Memory B cell (primary cell): ENCODE measurements at regions not wholly inside any gene's neighbourhood (a gene's known extent, or its start where the extent isn't known, plus 50 kb on each side); places are given as distances from the start of the nearest gene placed in this dataset.

Experiments
- ATAC-seq: fragments of 150-1000 bp; cut with Tn5 transposase; 2 replicates; pipeline ENCODE4 v1.10.0; 2021; ENCODE audit warnings: low read depth, mild to moderate bottlenecking, moderate library complexity
- DNase-seq, 2 donors: peaks; one replicate each; pipeline ENCODE4 v3.0.0; 2022; ENCODE audit warnings: low spot score in 2 of 2
- H3K27ac Mint-ChIP-seq: one replicate; pipeline ENCODE4 v1.8.0; 2022; ENCODE audit warnings: mild to moderate bottlenecking, moderate library complexity, mixed read lengths
- H3K27me3 Mint-ChIP-seq: one replicate; pipeline ENCODE4 v1.8.0; 2022; ENCODE audit warnings: mixed read lengths
- H3K36me3 Mint-ChIP-seq: one replicate; pipeline ENCODE4 v1.8.0; 2022; ENCODE audit warnings: mild to moderate bottlenecking, mixed read lengths
- H3K4me1 Mint-ChIP-seq: one replicate; pipeline ENCODE4 v1.8.0; 2022; ENCODE audit warnings: mixed read lengths
- H3K4me3 Mint-ChIP-seq: one replicate; pipeline ENCODE4 v1.8.0; 2022; ENCODE audit warnings: mild to moderate bottlenecking, moderate library complexity, mixed read lengths
- H3K9me3 Mint-ChIP-seq: one replicate; pipeline ENCODE4 v1.8.0; 2022; ENCODE audit warnings: mixed read lengths

DNA sequence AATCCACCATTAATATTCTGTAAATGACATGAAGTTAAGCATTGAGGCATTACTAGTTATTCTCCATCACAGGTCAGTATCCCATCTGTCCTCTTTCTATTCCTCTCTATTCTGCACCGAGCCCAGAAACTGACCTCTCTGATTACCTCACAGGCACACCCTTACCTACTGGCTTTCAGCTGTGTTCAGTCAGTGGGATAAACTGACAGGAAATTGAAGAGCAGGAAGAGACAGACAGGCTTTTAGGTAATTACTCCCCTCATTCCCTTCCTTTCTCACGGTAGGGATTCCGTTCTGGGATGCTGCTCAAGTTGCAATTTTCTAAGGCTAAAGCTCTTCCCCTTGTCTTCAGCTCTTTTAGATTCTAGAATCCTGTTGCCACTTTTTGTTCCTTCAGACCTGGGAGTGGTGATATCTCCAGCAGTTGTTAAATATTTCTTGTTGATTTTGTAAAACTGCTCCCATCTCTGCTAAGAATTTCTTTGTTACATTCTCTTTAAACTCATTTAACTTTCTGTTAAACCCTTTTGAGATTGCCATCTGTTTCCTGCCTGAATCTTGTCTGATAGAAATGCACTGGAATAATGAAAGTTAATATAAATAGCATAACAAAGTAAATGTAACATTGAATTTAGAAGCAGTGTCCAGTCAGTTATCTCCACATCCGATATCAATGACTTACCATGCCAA, 1063.4 kb downstream of the PLA2G4A start:
- H3K27me3 Mint-ChIP-seq, result no peaks in the 10 kb centered on the region
- H3K36me3 Mint-ChIP-seq, result no peaks in the 10 kb centered on the region
- no peak overlapping the region for H3K4me3 Mint-ChIP-seq
- H3K9me3 Mint-ChIP-seq, result peaks cover 7% of the 10 kb centered on the region
- DNase-seq (no peak), ATAC-seq (no peak)
- H3K4me1 Mint-ChIP-seq, result no peaks in the 10 kb centered on the region
- H3K27ac Mint-ChIP-seq, result no peak overlapping the region

DNA sequence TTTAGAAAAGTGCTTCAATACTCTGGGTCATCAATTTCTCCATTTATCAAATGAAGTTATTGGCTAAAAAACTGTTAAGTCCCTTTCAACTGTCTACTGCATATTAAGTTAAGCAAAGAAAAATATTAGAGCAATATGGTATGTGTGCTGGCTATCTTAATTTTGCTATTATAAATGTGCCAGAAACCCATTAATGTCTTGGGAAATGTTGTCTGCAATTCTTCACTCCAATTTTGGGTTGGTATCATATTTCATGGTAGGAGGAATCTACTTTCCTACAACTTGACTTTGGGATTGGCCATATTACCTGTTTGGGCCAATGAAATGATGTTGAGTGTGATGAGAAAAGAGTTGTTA, 1063.9 kb downstream of the PLA2G4A start:
- DNase-seq, result no peak
- Mint-ChIP-seq H3K4me1 (no peaks in the 10 kb centered on the region), H3K36me3 (no peaks in the 10 kb centered on the region), H3K9me3 (peaks cover 7% of the 10 kb centered on the region), H3K4me3 (no peak overlapping the region), H3K27ac (no peak overlapping the region), H3K27me3 (no peaks in the 10 kb centered on the region)
- ATAC-seq, result no peak

GRCh38 chr1:187893471-187893870, 1064.7 kb downstream of the PLA2G4A start:
- H3K4me1 Mint-ChIP-seq, result no peaks in the 10 kb centered on the region

GRCh38 chr1:187894349-187894748, 1065.6 kb downstream of the PLA2G4A start:
- no peaks in the 10 kb centered on the region for H3K27me3 Mint-ChIP-seq
- H3K27ac Mint-ChIP-seq, result no peak overlapping the region

More at GRCh38 chr1:187893471-187893870, 1064.7 kb downstream of the PLA2G4A start:
- no peak for DNase-seq
- Mint-ChIP-seq H3K9me3 (peaks cover 7% of the 10 kb centered on the region), H3K36me3 (no peaks in the 10 kb centered on the region), H3K27me3 (no peaks in the 10 kb centered on the region), H3K27ac (no peak overlapping the region), H3K4me3 (no peak overlapping the region)
- no peak for ATAC-seq

GRCh38 chr1:187903223-187903622, 1074.5 kb downstream of the PLA2G4A start:
- H3K27me3 Mint-ChIP-seq, result no peaks in the 10 kb centered on the region
- H3K4me3 Mint-ChIP-seq, result no peak overlapping the region

More at GRCh38 chr1:187894349-187894748, 1065.6 kb downstream of the PLA2G4A start:
- Mint-ChIP-seq H3K9me3 (peaks cover 7% of the 10 kb centered on the region), H3K4me3 (no peak overlapping the region), H3K36me3 (no peaks in the 10 kb centered on the region), H3K4me1 (no peaks in the 10 kb centered on the region)
- ATAC-seq, result no peak
- no peak for DNase-seq

GRCh38 chr1:187909382-187909781, 1080.6 kb downstream of the PLA2G4A start:
- ATAC-seq, result no peak
- no peaks in the 10 kb centered on the region for H3K27me3 Mint-ChIP-seq
- no peak overlapping the region for H3K4me3 Mint-ChIP-seq
- DNase-seq, result no peak
- no peaks in the 10 kb centered on the region for H3K36me3 Mint-ChIP-seq
- H3K9me3 Mint-ChIP-seq, result peaks cover 2% of the 10 kb centered on the region
- H3K4me1 Mint-ChIP-seq, result no peaks in the 10 kb centered on the region
- no peak overlapping the region for H3K27ac Mint-ChIP-seq

More at GRCh38 chr1:187903223-187903622, 1074.5 kb downstream of the PLA2G4A start:
- H3K27ac Mint-ChIP-seq, result no peak overlapping the region
- DNase-seq (no peak), ATAC-seq (no peak)
- H3K4me1 Mint-ChIP-seq, result no peaks in the 10 kb centered on the region
- no peaks in the 10 kb centered on the region for H3K36me3 Mint-ChIP-seq
- peaks cover 2% of the 10 kb centered on the region for H3K9me3 Mint-ChIP-seq

DNA sequence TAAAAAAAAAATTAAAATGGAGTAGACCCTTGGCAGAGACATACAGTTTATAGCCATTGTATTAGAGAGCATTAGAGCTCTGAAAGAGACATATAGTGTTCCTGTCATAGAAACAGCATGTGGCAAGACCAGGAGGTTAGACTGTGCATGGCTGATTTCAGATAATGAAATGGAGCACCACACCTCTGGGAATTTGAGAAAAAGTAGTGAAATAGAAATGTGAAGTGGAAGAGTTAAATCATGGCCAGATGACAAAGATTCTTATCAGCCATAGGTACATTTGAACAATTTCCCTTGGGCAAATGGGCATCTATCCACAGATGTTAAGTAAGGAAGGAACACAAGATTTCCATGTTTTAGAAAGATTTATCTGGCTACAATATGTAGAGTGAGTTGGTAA, 1083.1 kb downstream of the PLA2G4A start:
- no peaks in the 10 kb centered on the region for H3K36me3 Mint-ChIP-seq
- no peaks in the 10 kb centered on the region for H3K27me3 Mint-ChIP-seq
- H3K4me1 Mint-ChIP-seq, result no peaks in the 10 kb centered on the region
- no peak overlapping the region for H3K4me3 Mint-ChIP-seq
- H3K9me3 Mint-ChIP-seq, result peaks cover 4% of the 10 kb centered on the region
- DNase-seq (no peak), ATAC-seq (no peak)
- H3K27ac Mint-ChIP-seq, result no peak overlapping the region

GRCh38 chr1:187920976-187921375, 1092.2 kb downstream of the PLA2G4A start:
- ATAC-seq (no peak), DNase-seq (no peak)
- H3K27me3 Mint-ChIP-seq, result no peaks in the 10 kb centered on the region
- H3K4me3 Mint-ChIP-seq, result no peak overlapping the region
- no peaks in the 10 kb centered on the region for H3K36me3 Mint-ChIP-seq
- H3K4me1 Mint-ChIP-seq, result no peaks in the 10 kb centered on the region
- H3K9me3 Mint-ChIP-seq, result peaks cover 5% of the 10 kb centered on the region
- no peak overlapping the region for H3K27ac Mint-ChIP-seq

DNA sequence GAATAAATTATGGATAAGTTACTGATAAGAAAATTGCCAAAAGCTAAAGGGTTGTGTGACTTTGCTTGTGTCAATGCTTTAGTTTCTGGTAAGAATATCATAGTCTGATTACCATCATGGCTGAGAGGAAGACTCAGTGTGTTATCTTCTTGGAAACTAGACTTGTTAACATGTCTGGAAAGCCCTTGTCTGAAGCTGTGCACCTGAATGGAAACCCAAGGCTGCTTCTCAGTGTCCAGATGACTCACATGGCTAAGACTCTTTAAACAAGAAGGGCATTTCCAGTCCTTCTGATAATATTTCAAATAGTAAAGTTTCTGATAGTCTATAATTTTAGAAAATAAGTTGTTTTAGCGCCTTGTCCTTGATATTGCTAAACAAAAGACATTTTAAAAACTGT, 1092.7 kb downstream of the PLA2G4A start:
- no peak for DNase-seq

DNA sequence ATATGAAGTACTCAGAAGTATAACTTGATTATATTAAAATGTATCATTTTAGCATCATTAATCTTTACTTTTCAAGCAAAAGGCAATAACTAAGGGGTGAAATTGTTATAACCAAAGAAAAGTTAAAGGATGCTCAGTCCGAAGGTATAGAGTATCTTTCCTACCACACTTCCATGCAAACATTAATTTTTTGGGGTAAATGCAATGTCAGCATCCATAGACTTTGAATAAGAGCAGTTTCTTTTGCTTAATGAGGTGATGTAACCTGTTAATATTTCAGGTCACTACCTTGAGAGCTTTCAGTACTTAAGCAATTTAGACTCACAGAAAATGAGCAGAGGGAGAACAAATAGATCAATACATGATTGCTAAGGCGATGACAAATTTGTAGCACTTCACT, 1093.5 kb downstream of the PLA2G4A start:
- peaks cover 3% of the 10 kb centered on the region for H3K9me3 Mint-ChIP-seq
- no peak for ATAC-seq

More for the DNA sequence above, 1092.7 kb downstream of the PLA2G4A start:
- no peaks in the 10 kb centered on the region for H3K4me1 Mint-ChIP-seq
- H3K27ac Mint-ChIP-seq, result no peak overlapping the region
- no peaks in the 10 kb centered on the region for H3K36me3 Mint-ChIP-seq
- peaks cover 5% of the 10 kb centered on the region for H3K9me3 Mint-ChIP-seq
- ATAC-seq, result no peak
- no peak overlapping the region for H3K4me3 Mint-ChIP-seq
- no peaks in the 10 kb centered on the region for H3K27me3 Mint-ChIP-seq

DNA sequence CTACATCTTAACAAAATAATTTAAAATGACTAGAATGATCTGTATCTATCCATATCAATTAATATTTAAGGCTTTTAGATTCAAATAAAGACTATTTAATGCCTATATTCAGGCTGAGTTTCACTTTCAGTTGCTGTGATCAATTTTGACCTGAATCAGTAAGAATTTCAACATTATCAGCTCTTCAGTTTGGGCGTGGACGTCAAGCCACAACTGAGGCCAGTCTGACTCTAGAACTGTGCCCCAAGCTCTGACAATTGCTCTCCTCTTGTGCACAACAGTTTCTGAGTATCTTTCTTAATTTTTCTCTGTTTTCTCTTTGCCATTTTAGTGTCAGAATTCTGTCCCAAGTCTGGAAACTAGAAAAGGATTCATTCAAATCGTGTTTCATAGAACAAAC, 1095.5 kb downstream of the PLA2G4A start:
- no peak for ATAC-seq
- no peaks in the 10 kb centered on the region for H3K36me3 Mint-ChIP-seq
- no peaks in the 10 kb centered on the region for H3K27me3 Mint-ChIP-seq
- no peak for DNase-seq
- H3K9me3 Mint-ChIP-seq, result peaks cover 3% of the 10 kb centered on the region
- no peak overlapping the region for H3K27ac Mint-ChIP-seq
- H3K4me1 Mint-ChIP-seq, result no peaks in the 10 kb centered on the region
- H3K4me3 Mint-ChIP-seq, result no peak overlapping the region

More for the DNA sequence above, 1093.5 kb downstream of the PLA2G4A start:
- no peaks in the 10 kb centered on the region for H3K27me3 Mint-ChIP-seq
- no peak overlapping the region for H3K27ac Mint-ChIP-seq
- no peak overlapping the region for H3K4me3 Mint-ChIP-seq
- no peak for DNase-seq
- H3K36me3 Mint-ChIP-seq, result no peaks in the 10 kb centered on the region
- H3K4me1 Mint-ChIP-seq, result no peaks in the 10 kb centered on the region

- Mint-ChIP-seq H3K4me1 (no peaks in the 10 kb centered on the region), H3K36me3 (no peaks in the 10 kb centered on the region), H3K9me3 (peaks cover 3% of the 10 kb centered on the region), H3K27ac (no peak overlapping the region), H3K27me3 (no peaks in the 10 kb centered on the region), H3K4me3 (no peak overlapping the region)
- no peak for ATAC-seq
- no peak for DNase-seq
These were observed 1099.5 kb downstream of the PLA2G4A start for GRCh38 chr1:187928288-187928687.

DNA sequence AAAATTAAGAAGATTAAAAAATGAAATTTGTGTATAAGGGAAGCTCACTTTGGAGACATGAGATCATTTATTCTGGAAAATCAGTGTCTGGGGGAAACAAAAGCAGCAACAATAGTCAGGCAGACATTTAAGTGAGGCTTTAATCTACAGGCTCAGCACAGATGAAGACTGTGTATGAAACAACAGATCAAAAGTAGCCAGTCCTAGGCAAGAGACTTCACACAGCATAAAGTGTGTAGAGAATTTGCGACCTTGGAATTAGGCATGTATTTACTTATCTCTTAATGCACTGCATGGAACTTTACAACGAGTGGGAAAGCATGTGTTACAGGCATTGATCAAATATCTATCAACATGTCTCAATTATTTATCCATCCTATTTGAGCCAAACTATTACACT, 1099.9 kb downstream of the PLA2G4A start:
- H3K4me3 Mint-ChIP-seq, result no peak overlapping the region
- peaks cover 3% of the 10 kb centered on the region for H3K9me3 Mint-ChIP-seq
- H3K36me3 Mint-ChIP-seq, result no peaks in the 10 kb centered on the region
- DNase-seq, result no peak
- H3K4me1 Mint-ChIP-seq, result no peaks in the 10 kb centered on the region
- no peak for ATAC-seq
- no peaks in the 10 kb centered on the region for H3K27me3 Mint-ChIP-seq
- H3K27ac Mint-ChIP-seq, result no peak overlapping the region

DNA sequence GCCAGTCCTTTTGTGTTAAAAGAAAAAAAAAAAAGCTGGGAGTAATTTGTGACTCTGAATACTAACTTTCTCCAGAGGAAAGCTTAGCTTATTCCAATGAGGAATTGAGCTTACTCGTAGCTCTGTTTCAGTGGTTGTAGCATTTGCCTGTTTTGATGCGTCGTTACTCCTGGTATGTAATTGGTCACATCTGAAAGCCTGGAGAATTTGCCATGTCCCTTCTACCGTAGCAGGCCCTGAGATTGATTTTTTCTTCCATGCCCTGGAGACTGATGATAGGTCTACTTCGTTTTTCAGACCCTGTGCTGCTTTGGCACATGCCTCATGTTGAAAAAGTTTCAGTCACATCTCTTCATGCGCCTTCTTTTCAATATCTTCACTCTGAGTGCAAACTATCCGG, 1103.0 kb downstream of the PLA2G4A start:
- DNase-seq (no peak), ATAC-seq (no peak)
- Mint-ChIP-seq H3K4me1 (no peaks in the 10 kb centered on the region), H3K9me3 (peaks cover 1% of the 10 kb centered on the region), H3K27me3 (no peaks in the 10 kb centered on the region), H3K4me3 (no peak overlapping the region), H3K36me3 (no peaks in the 10 kb centered on the region), H3K27ac (no peak overlapping the region)
